Parathyroid adenoma (tissue), 2 donors: ENCODE measurements at regions not wholly inside any gene's neighbourhood (a gene's known extent, or its start where the extent isn't known, plus 50 kb on each side); places are given as distances from the start of the nearest gene placed in this dataset.

ENCODE experiments used
- H2AFZ ChIP-seq: fragments of 300-600 bp; sonication (generic); one replicate; pipeline ENCODE4 v1.7.0; 2017; ENCODE audit warnings: antibody characterized with exemption, mild to moderate bottlenecking
- H3K27ac ChIP-seq: fragments of 300-600 bp; sonication (generic); one replicate; pipeline ENCODE4 v1.7.0; 2017
- H3K27me3 ChIP-seq: fragments of 300-600 bp; sonication (generic); one replicate; pipeline ENCODE4 v1.7.0; 2017; ENCODE audit warnings: low read length; ENCODE audit not compliant: control insufficient read depth, insufficient read depth
- H3K36me3 ChIP-seq: fragments of 300-600 bp; sonication (generic); one replicate; pipeline ENCODE4 v1.7.0; 2017; ENCODE audit warnings: low read length; ENCODE audit not compliant: control insufficient read depth, insufficient read depth
- H3K4me1 ChIP-seq: fragments of 300-600 bp; sonication (generic); one replicate; pipeline ENCODE4 v1.7.0; 2017; ENCODE audit warnings: control low read depth
- H3K4me2 ChIP-seq: fragments of 300-600 bp; sonication (generic); one replicate; pipeline ENCODE4 v1.7.0; 2017; ENCODE audit warnings: low read length
- H3K4me3 ChIP-seq: fragments of 300-600 bp; sonication (generic); one replicate; pipeline ENCODE4 v1.7.0; 2017; ENCODE audit warnings: low read depth, low read length
- H3K79me2 ChIP-seq: fragments of 300-600 bp; sonication (generic); one replicate; pipeline ENCODE4 v1.7.0; 2017; ENCODE audit warnings: control low read depth
- H3K9ac ChIP-seq: fragments of 300-600 bp; sonication (generic); one replicate; pipeline ENCODE4 v1.7.0; 2017; ENCODE audit warnings: mild to moderate bottlenecking
- H3K9me3 ChIP-seq: fragments of 300-600 bp; sonication (generic); one replicate; pipeline ENCODE4 v1.7.0; 2017; ENCODE audit warnings: low read length; ENCODE audit not compliant: control insufficient read depth
- CTCF ChIP-seq: fragments of 300-600 bp; sonication (generic); IDR thresholded peaks from one replicate; pipeline ENCODE4 v1.7.0; 2017; ENCODE audit warnings: antibody characterized with exemption, mild to moderate bottlenecking
- donor health status: primary hyperparathyroidism.

DNA sequence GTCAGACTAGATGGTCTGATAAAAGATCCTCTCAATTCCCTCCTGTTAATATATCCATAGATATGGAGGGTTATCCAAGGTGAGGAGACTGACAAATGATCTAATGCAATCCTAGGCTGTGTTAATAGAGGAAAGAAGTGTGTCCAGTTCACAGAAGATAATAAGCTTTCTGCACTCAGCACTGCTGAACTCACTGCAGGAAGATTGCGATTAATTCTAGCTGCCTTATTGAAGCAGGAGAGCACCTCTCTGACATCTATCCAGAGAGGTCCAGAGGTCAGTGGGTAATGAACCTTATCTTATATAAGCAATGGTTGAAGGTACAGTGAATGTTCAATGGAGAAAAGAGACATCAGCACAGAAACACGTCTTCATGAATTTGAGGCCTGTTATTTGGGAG is 75.9 kb upstream of the SLC10A2 start:
- no peak overlapping the region for H3K27ac ChIP-seq
- no peak overlapping the region for H3K4me3 ChIP-seq
- TF ChIP-seq CTCF, result no peak
- no peak overlapping the region for H3K9ac ChIP-seq
- H3K4me1 ChIP-seq, result no peaks in the 10 kb centered on the region
- H2AFZ ChIP-seq, result no peak overlapping the region
- H3K9me3 ChIP-seq, result no peaks in the 10 kb centered on the region
- H3K27me3 ChIP-seq, result no peaks in the 10 kb centered on the region
- H3K4me2 ChIP-seq, result no peak overlapping the region
- H3K36me3 ChIP-seq, result no peaks in the 10 kb centered on the region
- H3K79me2 ChIP-seq, result no peaks in the 10 kb centered on the region

- H3K4me1 ChIP-seq, result no peaks in the 10 kb centered on the region
- H3K27me3 ChIP-seq, result no peaks in the 10 kb centered on the region
- TF ChIP-seq CTCF, result no peak
These were observed 73.9 kb upstream of the SLC10A2 start for GRCh38 chr13:103140001-103140671.

DNA sequence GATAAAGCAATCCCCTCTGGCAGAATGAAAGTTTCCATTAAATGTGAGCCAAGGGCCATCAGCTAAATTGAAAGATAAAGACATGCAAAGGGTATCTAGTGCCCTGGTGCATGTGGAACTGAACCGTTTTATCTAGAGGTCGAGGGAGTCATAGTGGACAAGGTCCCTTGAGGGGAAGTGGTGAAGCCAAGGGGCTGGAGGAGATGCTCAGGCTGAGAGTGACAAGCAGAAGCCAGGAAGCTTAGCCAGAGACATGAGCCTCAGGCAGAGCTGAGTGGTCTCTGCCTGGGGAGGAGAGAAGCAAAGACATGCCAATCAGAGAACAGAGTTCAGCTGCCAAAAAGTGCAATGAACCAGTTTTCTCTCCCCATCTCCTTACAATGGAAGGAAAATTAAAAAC is 68.1 kb upstream of the SLC10A2 start:
- H3K27ac ChIP-seq, result no peak overlapping the region
- no peaks in the 10 kb centered on the region for H3K27me3 ChIP-seq
- no peaks in the 10 kb centered on the region for H3K79me2 ChIP-seq
- no peak overlapping the region for H3K4me3 ChIP-seq
- H3K36me3 ChIP-seq, result no peaks in the 10 kb centered on the region
- no peak overlapping the region for H3K4me2 ChIP-seq
- TF ChIP-seq CTCF, result no peak
- H2AFZ ChIP-seq, result no peak overlapping the region
- no peaks in the 10 kb centered on the region for H3K4me1 ChIP-seq
- no peak overlapping the region for H3K9ac ChIP-seq
- no peaks in the 10 kb centered on the region for H3K9me3 ChIP-seq

More at GRCh38 chr13:103140001-103140671, 73.9 kb upstream of the SLC10A2 start:
- H2AFZ ChIP-seq, result no peak overlapping the region
- no peak overlapping the region for H3K27ac ChIP-seq
- H3K9me3 ChIP-seq, result no peaks in the 10 kb centered on the region
- H3K4me2 ChIP-seq, result no peak overlapping the region
- no peaks in the 10 kb centered on the region for H3K79me2 ChIP-seq
- no peak overlapping the region for H3K9ac ChIP-seq
- H3K36me3 ChIP-seq, result no peaks in the 10 kb centered on the region
- H3K4me3 ChIP-seq, result no peak overlapping the region

DNA sequence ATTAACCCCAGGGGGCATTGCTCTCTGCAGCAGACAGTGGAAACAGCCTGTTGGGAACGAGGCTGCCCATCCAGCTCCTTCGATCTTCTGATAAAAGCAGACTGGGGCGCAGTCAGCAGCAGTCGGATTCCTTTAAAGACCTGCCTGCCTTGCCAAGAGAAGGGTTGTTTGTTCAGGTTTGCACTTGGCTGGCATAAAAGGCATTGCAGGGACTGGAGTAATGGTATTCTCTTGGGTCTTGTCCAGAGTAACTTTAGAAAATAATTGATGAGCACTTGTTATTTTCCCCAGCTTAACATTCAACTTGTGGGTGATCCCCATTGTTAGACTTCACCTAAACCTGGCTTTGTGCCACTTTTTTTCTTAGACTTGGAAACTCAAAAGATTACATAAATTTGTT is 67.3 kb upstream of the SLC10A2 start:
- no peak for TF ChIP-seq CTCF
- H3K4me2 ChIP-seq, result no peak overlapping the region
- H2AFZ ChIP-seq, result no peak overlapping the region
- H3K27me3 ChIP-seq, result no peaks in the 10 kb centered on the region
- H3K4me3 ChIP-seq, result no peak overlapping the region
- H3K4me1 ChIP-seq, result no peaks in the 10 kb centered on the region
- no peaks in the 10 kb centered on the region for H3K9me3 ChIP-seq
- H3K9ac ChIP-seq, result no peak overlapping the region
- no peaks in the 10 kb centered on the region for H3K36me3 ChIP-seq
- H3K79me2 ChIP-seq, result no peaks in the 10 kb centered on the region
- no peak overlapping the region for H3K27ac ChIP-seq

- no peak for TF ChIP-seq CTCF
- H3K27ac ChIP-seq, result no peak overlapping the region
- no peak overlapping the region for H3K4me3 ChIP-seq
- no peaks in the 10 kb centered on the region for H3K9me3 ChIP-seq
- H3K9ac ChIP-seq, result no peak overlapping the region
- H3K4me2 ChIP-seq, result no peak overlapping the region
- H2AFZ ChIP-seq, result no peak overlapping the region
- H3K27me3 ChIP-seq, result no peaks in the 10 kb centered on the region
- no peaks in the 10 kb centered on the region for H3K36me3 ChIP-seq
- H3K4me1 ChIP-seq, result no peaks in the 10 kb centered on the region
- no peaks in the 10 kb centered on the region for H3K79me2 ChIP-seq
These were observed 64.5 kb upstream of the SLC10A2 start for GRCh38 chr13:103130681-103131210.
